Midbrain (tissue), 1 donor: ENCODE measurements at regions not wholly inside any gene's neighbourhood (a gene's known extent, or its start where the extent isn't known, plus 50 kb on each side); places are given as distances from the start of the nearest gene placed in this dataset.

ENCODE experiments used
- DNase-seq: peaks from one replicate; lab custom pipeline; 2025; lab: John Stamatoyannopoulos, UW

GRCh38 chr13:40220299-40220935, 446.0 kb downstream of the FOXO1 start:
- DNase-seq, result no peak

GRCh38 chr13:40221131-40221459, 445.3 kb downstream of the FOXO1 start:
- DNase-seq, result no peak

DNA sequence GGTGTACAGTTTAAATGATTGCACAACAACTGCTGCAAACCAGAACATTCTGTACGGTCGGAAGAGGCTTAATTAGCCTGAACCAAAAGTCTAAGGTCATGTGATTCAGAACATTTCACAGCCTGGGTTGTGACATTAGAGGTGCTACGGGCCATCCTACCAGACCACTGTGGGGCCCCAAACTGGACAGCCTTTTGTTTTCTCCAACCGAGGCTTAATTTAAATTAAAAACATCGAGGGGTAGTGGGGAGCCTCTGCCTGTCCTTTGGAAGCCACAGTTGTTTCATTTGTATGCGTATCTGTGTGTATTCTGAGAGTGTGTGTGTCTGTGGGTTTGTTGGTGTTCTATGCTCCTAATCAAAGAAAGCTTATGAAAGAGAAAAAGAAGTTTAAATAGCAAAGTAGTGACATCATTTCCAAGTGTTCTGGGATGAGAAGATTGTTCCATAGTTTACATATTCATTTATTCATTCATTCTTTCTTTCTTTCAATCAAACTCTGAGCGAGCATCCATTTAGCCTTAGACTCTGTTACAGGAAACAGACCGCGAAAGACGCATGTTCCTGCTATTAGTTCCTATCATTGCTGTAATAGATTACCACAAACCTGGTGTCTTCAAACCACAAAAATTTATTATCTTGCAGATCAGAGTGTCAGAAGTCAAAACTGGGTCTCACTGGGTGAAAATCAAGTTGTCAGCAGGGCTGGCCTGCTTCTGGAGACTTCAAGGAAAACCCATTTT, 444.8 kb downstream of the FOXO1 start:
- no peak for DNase-seq

DNA sequence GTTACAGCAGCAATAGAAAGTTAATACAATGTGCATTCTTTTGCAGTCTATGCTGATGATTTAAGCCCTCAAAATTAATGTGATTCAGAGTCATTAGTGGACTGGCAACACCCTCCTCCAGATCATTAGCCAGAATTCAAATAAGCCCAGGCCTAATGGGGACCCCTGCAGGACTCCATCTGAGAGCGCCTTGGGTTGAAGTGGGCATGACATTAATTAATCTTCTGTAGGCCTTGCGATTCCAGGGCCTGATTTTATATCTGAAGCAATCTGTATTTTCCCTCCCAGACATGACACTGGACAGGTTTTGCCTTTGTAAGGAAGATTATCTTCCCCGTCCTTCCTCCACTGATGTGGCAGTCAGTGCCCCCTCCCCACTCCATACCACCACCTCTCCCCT, 442.9 kb downstream of the FOXO1 start:
- no peak for DNase-seq

DNA sequence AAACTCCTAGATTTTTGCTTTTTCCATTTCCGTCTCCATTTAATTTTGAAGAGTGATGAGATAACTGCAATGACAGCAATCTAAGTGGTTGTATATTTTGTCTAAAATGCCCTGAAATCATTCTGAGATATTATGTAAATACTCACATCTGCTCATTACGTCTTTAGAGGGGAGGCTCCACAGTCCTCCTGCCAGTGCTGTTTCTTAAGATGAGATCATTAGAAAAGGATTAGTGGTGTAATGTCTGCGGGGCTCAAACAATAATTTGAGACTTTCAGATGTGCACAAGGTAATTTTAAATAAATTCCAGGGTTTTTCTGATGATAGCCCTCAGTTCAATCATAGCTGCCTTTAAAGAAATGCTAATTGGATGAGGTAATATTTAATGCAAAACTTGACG, 437.9 kb downstream of the FOXO1 start:
- no peak for DNase-seq

- DNase-seq, result no peak
Observed at GRCh38 chr13:40228990-40229389, 437.5 kb downstream of the FOXO1 start.

DNA sequence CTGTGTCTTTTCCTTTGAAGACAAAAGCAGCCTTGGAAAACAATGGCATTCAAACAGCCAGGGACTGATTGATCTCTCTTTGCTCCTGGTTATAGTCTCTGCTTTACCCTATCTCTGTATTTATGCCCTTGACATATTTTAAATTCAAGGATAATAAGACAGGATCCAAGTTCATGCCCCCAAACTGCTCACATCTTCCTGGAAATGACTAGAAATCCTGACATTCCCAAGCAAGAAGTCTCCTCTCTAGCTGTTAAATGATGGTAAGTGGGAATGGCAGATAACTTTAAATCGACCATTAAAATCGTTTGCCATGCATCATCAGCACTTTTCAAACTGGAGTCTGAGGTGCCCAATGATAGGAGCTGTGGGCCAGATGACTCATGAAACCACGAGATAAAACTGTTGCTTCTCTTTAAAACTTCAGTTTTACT, 435.6 kb downstream of the FOXO1 start:
- DNase-seq, result no peak

DNA sequence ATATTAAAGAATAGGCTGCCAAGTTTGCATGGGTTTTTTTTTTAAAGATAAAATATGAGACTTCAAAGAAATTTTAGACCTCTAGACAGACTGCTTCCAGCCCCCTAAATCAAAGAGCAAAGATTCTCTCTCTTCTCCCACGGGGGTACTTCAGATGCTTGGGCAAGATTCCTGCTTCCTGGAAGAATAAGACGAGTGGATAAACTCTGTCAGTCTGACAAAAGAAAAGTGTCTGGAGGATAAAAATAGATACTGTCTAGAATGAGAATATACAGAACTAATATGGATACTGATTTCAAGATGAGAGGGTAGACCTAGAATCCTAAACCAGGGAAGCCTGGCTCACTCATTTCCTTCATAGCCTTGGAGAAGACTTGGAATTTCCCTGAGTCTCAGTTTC, 435.1 kb downstream of the FOXO1 start:
- no peak for DNase-seq

GRCh38 chr13:40231751-40232150, 434.7 kb downstream of the FOXO1 start:
- DNase-seq, result no peak

DNA sequence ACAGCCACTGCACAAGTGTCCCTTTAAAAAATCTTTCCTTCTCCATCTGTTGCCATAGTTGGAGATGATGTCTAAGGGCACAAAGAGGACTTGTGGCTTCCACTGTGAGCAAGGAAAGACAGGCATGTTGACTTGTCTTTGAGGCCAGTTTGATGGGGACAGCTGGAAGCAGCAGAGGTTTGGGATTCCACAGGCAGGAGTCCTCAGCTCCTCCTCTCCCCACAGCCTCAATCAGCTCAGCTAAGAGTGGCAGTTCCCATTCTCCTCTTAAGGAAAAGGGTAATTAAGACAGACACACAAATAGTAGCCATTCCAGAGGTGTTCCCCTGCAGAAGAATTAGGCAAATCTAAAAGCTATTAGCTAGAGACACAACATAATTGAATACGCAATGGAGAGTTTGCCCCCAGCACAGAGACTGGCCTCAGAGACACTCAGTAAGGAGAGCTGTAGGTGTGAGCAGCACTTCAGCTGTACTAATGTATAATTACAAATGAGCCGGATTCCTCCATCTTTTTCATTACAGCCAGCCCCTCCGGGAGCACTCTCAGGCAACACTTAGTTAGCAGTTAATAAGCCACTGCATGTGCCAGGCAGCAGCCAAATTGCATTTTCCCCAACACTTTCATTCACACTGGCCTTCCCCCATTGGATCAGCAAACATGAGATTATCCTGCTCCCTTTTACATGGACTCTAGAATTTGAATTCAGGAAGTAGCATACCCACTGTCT, 434.0 kb downstream of the FOXO1 start:
- no peak for DNase-seq

DNA sequence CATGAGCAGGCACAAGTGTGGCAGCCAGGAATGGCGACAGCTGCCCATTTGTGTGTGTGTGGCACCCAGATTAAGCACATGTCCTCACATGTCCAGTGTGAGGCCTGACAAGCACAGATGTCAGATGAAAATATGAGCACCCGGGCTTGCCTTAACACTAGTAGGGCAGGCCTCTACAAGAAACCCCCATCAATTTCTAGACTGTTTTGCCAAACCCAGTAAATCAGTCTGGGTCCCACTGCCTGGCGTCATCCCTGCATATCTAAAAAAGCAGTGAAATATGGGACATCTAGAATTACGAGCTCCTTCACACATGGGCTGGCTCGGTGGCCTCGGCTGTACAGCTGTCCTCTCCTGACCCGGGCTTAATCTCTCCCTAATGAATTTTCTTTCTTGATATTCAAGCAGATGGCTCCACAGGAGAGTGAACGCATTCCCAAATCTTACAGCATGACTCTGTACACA, 432.7 kb downstream of the FOXO1 start:
- DNase-seq, result no peak

DNA sequence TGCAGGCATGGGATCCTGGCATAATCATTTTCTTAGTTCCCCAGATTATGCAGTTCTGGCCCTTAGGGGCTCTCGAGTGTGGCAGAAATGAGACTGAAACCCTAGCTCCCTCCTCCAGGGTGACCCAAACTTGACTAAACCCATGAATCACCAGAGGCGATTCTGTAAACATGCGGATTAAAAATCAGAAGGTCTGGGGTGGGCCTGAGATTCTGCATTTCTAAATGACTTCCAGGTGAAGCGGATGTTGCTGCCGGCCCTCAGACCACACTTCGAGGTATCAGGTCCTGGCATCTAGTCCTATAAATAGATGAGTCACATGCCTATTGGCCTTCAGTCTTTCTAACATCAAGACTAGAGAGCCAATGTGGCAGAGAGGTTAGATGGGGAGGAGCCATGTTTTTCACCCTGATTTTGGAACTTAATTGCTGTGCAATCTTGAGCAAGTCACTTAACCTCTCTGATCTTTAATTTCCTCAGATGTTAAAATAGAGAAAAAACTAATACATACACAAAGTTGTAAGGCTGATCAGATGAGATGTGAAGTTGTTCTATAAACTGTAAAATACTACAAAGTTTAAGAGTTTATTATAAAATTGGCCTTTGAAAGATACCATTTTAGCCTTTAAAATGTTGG, 431.2 kb downstream of the FOXO1 start:
- no peak for DNase-seq

DNA sequence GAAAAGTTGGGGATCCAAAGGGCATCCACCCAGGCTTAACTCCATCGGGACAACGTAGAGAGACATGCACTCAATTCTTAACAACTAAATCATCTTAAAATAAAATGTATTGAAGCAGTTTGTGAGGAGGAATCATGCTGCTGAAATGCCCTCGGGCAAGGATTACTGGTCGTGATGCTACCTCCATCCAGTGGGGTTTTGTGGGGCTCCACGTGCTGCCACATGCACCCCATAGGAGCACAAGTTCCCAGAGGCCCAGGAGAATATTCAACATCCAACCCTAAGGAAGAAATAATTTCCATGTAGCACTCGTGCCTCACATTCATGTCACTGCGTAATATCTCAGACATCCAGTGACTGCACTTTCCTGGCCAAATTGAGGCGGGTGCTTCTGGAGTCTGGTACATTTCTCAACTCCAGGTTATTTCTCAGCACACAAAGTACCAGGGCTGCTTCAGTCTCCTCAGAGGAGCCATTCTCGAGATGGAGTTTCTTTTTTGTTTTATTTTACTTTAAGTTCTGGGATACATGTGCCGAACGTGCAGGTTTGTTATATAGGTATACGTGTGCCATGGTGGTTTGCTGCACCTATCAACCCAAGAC, 429.8 kb downstream of the FOXO1 start:
- DNase-seq, result no peak

- no peak for DNase-seq
Observed at GRCh38 chr13:40238761-40239160, 427.7 kb downstream of the FOXO1 start.

DNA sequence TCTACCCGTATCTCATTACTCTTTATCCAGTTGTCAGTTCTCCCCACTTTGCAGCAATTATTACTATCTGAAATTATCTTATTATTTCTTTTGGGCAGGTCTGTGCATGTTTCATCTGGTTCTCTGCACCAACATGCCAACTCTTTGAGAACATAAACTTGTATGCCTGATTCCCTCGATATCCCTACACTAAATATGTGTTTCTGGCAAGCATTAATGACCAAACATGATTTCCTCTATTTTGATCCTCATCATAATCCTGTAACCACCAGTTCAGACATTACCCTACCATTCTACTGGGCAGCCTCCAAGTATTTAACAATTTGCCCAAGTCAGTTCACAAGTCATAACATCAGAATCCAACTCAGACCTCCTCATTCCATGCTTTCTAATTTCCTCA, 426.1 kb downstream of the FOXO1 start:
- no peak for DNase-seq

GRCh38 chr13:40241125-40241798, 425.2 kb downstream of the FOXO1 start:
- no peak for DNase-seq

GRCh38 chr13:40243047-40243446, 423.4 kb downstream of the FOXO1 start:
- no peak for DNase-seq

DNA sequence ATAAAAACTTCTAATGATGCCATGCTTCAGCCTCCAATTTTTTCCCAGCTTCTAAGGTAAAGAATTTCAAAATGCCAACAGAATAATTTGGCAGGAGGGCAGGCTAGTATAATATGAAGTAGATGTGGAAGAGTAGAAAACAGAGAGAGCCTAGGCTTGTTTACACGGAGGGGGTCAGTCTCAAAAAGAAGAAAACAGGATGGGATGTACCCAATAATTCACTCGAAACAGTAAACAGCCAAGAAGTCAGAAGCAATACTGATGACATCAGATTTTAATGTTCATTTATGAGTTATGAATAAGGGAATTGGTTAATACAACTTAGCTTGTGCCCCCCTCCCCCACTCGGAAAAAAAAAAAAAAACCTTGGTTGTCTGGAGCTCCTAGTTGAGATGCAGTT, 422.5 kb downstream of the FOXO1 start:
- no peak for DNase-seq

GRCh38 chr13:40245567-40245966, 420.9 kb downstream of the FOXO1 start:
- no peak for DNase-seq

DNA sequence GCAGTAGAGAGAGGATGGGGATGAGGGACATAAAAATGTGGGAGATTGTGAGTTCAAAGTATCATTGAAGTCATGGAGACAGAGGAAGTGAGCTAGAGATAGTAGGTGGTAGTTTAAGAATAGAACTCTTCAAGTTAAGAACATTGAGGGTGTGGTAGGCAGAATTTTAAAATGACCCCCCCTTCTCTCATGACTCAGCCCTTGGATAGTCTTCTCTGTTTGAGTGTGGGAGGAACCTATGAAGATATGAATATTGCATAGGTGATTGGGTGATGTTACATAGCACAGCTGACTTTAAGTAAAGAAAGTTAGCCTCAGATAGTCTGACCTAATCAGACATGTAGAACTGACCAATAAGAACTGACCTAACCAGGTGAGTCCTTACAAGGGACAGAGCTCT, 418.6 kb downstream of the FOXO1 start:
- DNase-seq, result no peak

GRCh38 chr13:40251343-40252032, 415.0 kb downstream of the FOXO1 start:
- no peak for DNase-seq
